PFSK-1 (cell line): ENCODE measurements at regions not wholly inside any gene's neighbourhood (a gene's known extent, or its start where the extent isn't known, plus 50 kb on each side); places are given as distances from the start of the nearest gene placed in this dataset.

ENCODE experiments used
- FOXP2 ChIP-seq: optimal IDR thresholded peaks from 2 replicates; pipeline ENCODE3; 2011; ENCODE audit warnings: borderline replicate concordance, control low read depth, inconsistent platforms; ENCODE audit not compliant: insufficient read depth; ENCODE audit errors: extremely low read length, extremely low read depth
- POLR2AphosphoS5 ChIP-seq: IDR thresholded peaks from 2 replicates; pipeline ENCODE4 v1.6.1; 2012; ENCODE audit warnings: low read depth, mild to moderate bottlenecking, control low read depth, low read length, moderate library complexity
- REST ChIP-seq, 2 experiments: IDR thresholded peaks; 2 replicates each; pipeline versions ENCODE4 v1.6.1 to v1.8.0; 2011 to 2012; ENCODE audit warnings: low read depth in 2 of 2, low read length in 2 of 2, control low read depth in 1 of 2, inconsistent platforms in 1 of 2, mild to moderate bottlenecking in 1 of 2, moderate library complexity in 1 of 2; ENCODE audit not compliant: insufficient read depth in 1 of 2
- SIN3A ChIP-seq: IDR thresholded peaks from 2 replicates; pipeline ENCODE4 v1.6.1; 2012; ENCODE audit warnings: mild to moderate bottlenecking, low read length, moderate library complexity, borderline replicate concordance; ENCODE audit not compliant: insufficient read depth
- TAF1 ChIP-seq: IDR thresholded peaks from 2 replicates; pipeline ENCODE4 v1.6.1; 2012; ENCODE audit warnings: low read length, control low read depth, borderline replicate concordance; ENCODE audit not compliant: insufficient read depth

- TF ChIP-seq SIN3A (no peak), REST (IDR thresholded peaks at IDR 0.05; ENCODE audit: insufficient read depth in 1 of 2, low read depth in 2 of 2, low read length in 2 of 2) (no peak), FOXP2 (no peak), POLR2AphosphoS5 (no peak), TAF1 (no peak)
Observed at GRCh38 chr18:25457126-25457525, 105.2 kb upstream of the ZNF521 start.

- no peak for TF ChIP-seq SIN3A
- no peak for TF ChIP-seq TAF1
- no peak for TF ChIP-seq REST (IDR thresholded peaks at IDR 0.05; ENCODE audit: insufficient read depth in 1 of 2, low read depth in 2 of 2, low read length in 2 of 2)
- no peak for TF ChIP-seq FOXP2
- TF ChIP-seq POLR2AphosphoS5: no peak
Observed at GRCh38 chr18:25456334-25457010, 104.5 kb upstream of the ZNF521 start.

- TF ChIP-seq POLR2AphosphoS5 (no peak), REST (IDR thresholded peaks at IDR 0.05; ENCODE audit: insufficient read depth in 1 of 2, low read depth in 2 of 2, low read length in 2 of 2) (no peak), TAF1 (no peak), SIN3A (no peak), FOXP2 (no peak)
Observed at GRCh38 chr18:25455646-25456045, 103.7 kb upstream of the ZNF521 start.

- TF ChIP-seq FOXP2 (no peak), SIN3A (no peak), POLR2AphosphoS5 (no peak), TAF1 (no peak), REST (IDR thresholded peaks at IDR 0.05; ENCODE audit: insufficient read depth in 1 of 2, low read depth in 2 of 2, low read length in 2 of 2) (no peak)
Observed at GRCh38 chr18:25455159-25455558, 103.2 kb upstream of the ZNF521 start.

- no peak for TF ChIP-seq TAF1
- TF ChIP-seq SIN3A: no peak
- no peak for TF ChIP-seq POLR2AphosphoS5
- no peak for TF ChIP-seq REST (IDR thresholded peaks at IDR 0.05; ENCODE audit: insufficient read depth in 1 of 2, low read depth in 2 of 2, low read length in 2 of 2)
- no peak for TF ChIP-seq FOXP2
Observed at GRCh38 chr18:25454730-25455129, 102.8 kb upstream of the ZNF521 start.
